GM23338 (cell line): ENCODE measurements at regions not wholly inside any gene's neighbourhood (a gene's known extent, or its start where the extent isn't known, plus 50 kb on each side); places are given as distances from the start of the nearest gene placed in this dataset.

ENCODE experiments used
- ATAC-seq: fragments of 200-7000 bp; cut with Tn5 transposase; 3 replicates; pipeline ENCODE4 v1.9.1; 2020
- DNase-seq: peaks from one replicate; pipeline ENCODE4 v3.0.0-alpha.2; 2015; ENCODE audit warnings: low spot score
- H2AFZ ChIP-seq: fragments of 200-600 bp; sonication (generic); 2 replicates; pipeline ENCODE4 v1.8.0; 2016; ENCODE audit warnings: antibody characterized with exemption, mild to moderate bottlenecking, moderate library complexity
- H3F3A ChIP-seq: fragments of 200-600 bp; sonication (generic); replicated peaks from 2 replicates; pipeline ENCODE4 v1.8.0; 2017; ENCODE audit warnings: antibody characterized with exemption, mixed run types, low read depth
- H3K27ac ChIP-seq: fragments of 200-600 bp; sonication (generic); 2 replicates; pipeline ENCODE4 v1.6.1; 2016; ENCODE audit warnings: low read depth
- H3K27me3 ChIP-seq: fragments of 200-600 bp; sonication (generic); 2 replicates; pipeline ENCODE4 v1.8.0; 2016; ENCODE audit warnings: mild to moderate bottlenecking, mixed run types, moderate library complexity; ENCODE audit not compliant: insufficient read depth
- H3K36me3 ChIP-seq: fragments of 200-600 bp; sonication (generic); 2 replicates; pipeline ENCODE4 v1.8.0; 2016; ENCODE audit warnings: mild to moderate bottlenecking; ENCODE audit not compliant: insufficient read depth
- H3K4me1 ChIP-seq: fragments of 200-600 bp; sonication (generic); 2 replicates; pipeline ENCODE4 v1.8.0; 2016; ENCODE audit warnings: mild to moderate bottlenecking, moderate library complexity; ENCODE audit not compliant: insufficient read depth
- H3K4me2 ChIP-seq: fragments of 200-600 bp; sonication (generic); 2 replicates; pipeline ENCODE4 v1.7.1; 2017; ENCODE audit warnings: mixed run types
- H3K4me3 ChIP-seq: fragments of 200-600 bp; sonication (generic); 2 replicates; pipeline ENCODE4 v1.6.1; 2016; ENCODE audit warnings: mixed run types
- H3K79me2 ChIP-seq: fragments of 200-600 bp; sonication (generic); replicated peaks from 2 replicates; pipeline ENCODE4 v1.8.0; 2017; ENCODE audit warnings: mild to moderate bottlenecking; ENCODE audit not compliant: insufficient read depth
- H3K9me2 ChIP-seq: fragments of 200-600 bp; sonication (generic); 2 replicates; pipeline ENCODE4 v1.8.0; 2017; ENCODE audit not compliant: insufficient read depth
- H4K20me1 ChIP-seq: fragments of 200-600 bp; sonication (generic); replicated peaks from 2 replicates; pipeline ENCODE4 v1.8.0; 2017; ENCODE audit warnings: mild to moderate bottlenecking; ENCODE audit not compliant: insufficient read depth
- H3K27ac Mint-ChIP-seq: 2 replicates; pipeline ENCODE4 v1.8.0; 2020; ENCODE audit warnings: inconsistent platforms, mild to moderate bottlenecking, moderate library complexity, mixed read lengths
- H3K27me3 Mint-ChIP-seq: 3 replicates; pipeline ENCODE4 v1.8.0; 2022; ENCODE audit warnings: low read depth, mild to moderate bottlenecking, moderate library complexity, mixed read lengths, inconsistent platforms; ENCODE audit not compliant: insufficient read depth, poor library complexity
- H3K36me3 Mint-ChIP-seq: 3 replicates; pipeline ENCODE4 v1.8.0; 2021; ENCODE audit warnings: low read depth, mild to moderate bottlenecking, inconsistent platforms, moderate library complexity, mixed read lengths
- H3K4me1 Mint-ChIP-seq: 3 replicates; pipeline ENCODE4 v1.8.0; 2020; ENCODE audit warnings: mild to moderate bottlenecking, inconsistent platforms, mixed read lengths
- H3K4me3 Mint-ChIP-seq: 3 replicates; pipeline ENCODE4 v1.8.0; 2021; ENCODE audit warnings: moderate library complexity, mild to moderate bottlenecking, inconsistent platforms, mixed read lengths
- H3K9me3 Mint-ChIP-seq: 3 replicates; pipeline ENCODE4 v1.8.0; 2020; ENCODE audit warnings: moderate library complexity, mild to moderate bottlenecking, inconsistent platforms, mixed read lengths
- CREB1 ChIP-seq: fragments of 250-450 bp; sonication (Bioruptor Pico); IDR thresholded peaks from 2 replicates; pipeline ENCODE4 v1.5.0; 2020; ENCODE audit warnings: low read depth, mild to moderate bottlenecking, moderate library complexity
- ETS1 ChIP-seq: IDR thresholded peaks from 2 replicates; pipeline ENCODE4 v1.6.1; 2016; ENCODE audit warnings: antibody characterized with exemption
- EZH2 ChIP-seq: fragments of 200-600 bp; sonication (generic); IDR thresholded peaks from one replicate; pipeline ENCODE4 v1.8.0; 2017; ENCODE audit warnings: antibody characterized with exemption, mild to moderate bottlenecking, low read depth; ENCODE audit not compliant: unreplicated experiment
- EZH2phosphoT487 ChIP-seq: fragments of 200-600 bp; sonication (generic); IDR thresholded peaks from one replicate; pipeline ENCODE4 v1.8.1; 2018; ENCODE audit warnings: antibody characterized with exemption; ENCODE audit not compliant: unreplicated experiment
- JUNB ChIP-seq: IDR thresholded peaks from one replicate; pipeline ENCODE4 v1.6.1; 2016; ENCODE audit warnings: antibody characterized with exemption; ENCODE audit not compliant: unreplicated experiment
- POLR2AphosphoS5 ChIP-seq: IDR thresholded peaks from 2 replicates; pipeline ENCODE4 v1.6.1; 2016; ENCODE audit warnings: antibody characterized with exemption, low read depth
- STAT1 ChIP-seq: IDR thresholded peaks from one replicate; pipeline ENCODE4 v1.6.1; 2016; ENCODE audit warnings: antibody characterized with exemption; ENCODE audit not compliant: unreplicated experiment
- ZNF114 ChIP-seq: fragments of 250-450 bp; sonication (Bioruptor Pico); IDR thresholded peaks from 2 replicates; pipeline ENCODE4 v1.5.0; 2020; ENCODE audit warnings: mild to moderate bottlenecking, moderate library complexity
- ZNF331 ChIP-seq: fragments of 250-450 bp; sonication (Bioruptor Pico); IDR thresholded peaks from 2 replicates; pipeline ENCODE4 v1.5.0; 2020; ENCODE audit warnings: low read depth, mild to moderate bottlenecking, moderate library complexity
- TF ChIP-seq, protein P1 (sequence below): IDR thresholded peaks from one replicate; pipeline ENCODE4 v1.6.1; 2018; ENCODE audit warnings: antibody characterized with exemption; ENCODE audit not compliant: unreplicated experiment
- TF ChIP-seq, protein P2 (sequence below), 2 experiments: fragments of 200-600 bp in 1 of 2; sonication (generic) in 1 of 2; conservative IDR thresholded peaks; 2 replicates each; pipeline versions ENCODE4 v1.5.1 to v1.6.1; 2016 to 2017; ENCODE audit warnings: antibody characterized with exemption in 2 of 2, low read depth in 2 of 2, mild to moderate bottlenecking in 2 of 2, moderate library complexity in 1 of 2

DNA sequence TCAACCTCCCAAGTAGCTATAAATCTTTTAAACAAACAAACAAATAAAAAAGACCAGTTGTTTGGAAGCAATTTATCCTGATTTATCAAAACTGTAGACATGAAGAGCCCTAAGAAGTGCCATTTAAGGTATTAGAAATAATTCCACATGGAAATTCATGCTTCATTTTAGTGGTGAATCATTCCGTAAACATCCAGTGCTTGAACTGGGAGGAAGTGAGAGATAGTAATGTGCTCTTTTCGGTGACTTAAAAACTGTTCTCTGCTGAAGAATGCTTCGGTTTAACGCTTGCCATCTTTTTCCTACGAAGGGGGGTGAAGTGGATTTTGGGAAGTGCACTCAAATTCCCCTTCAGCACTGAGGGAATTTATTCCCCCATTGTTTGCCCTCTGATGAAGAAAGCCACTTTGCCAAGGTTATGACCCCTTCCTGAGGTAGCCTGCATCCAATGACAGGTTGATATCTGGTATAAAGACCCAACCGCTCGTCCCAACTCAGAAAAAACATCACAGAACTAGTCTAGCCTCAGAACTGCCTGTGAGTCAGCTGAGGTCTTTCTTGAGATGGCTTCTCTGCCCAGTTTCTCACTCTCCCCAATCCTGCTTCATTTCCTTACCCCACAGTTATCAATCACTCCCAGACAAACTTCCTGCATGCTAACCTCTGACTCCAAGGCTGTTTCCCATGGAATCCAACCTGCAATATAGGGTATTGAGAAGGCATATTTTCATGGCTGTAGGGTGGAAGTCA is 244.1 kb downstream of the AEBP2 start (continued):
- TF ChIP-seq, protein P1, sequence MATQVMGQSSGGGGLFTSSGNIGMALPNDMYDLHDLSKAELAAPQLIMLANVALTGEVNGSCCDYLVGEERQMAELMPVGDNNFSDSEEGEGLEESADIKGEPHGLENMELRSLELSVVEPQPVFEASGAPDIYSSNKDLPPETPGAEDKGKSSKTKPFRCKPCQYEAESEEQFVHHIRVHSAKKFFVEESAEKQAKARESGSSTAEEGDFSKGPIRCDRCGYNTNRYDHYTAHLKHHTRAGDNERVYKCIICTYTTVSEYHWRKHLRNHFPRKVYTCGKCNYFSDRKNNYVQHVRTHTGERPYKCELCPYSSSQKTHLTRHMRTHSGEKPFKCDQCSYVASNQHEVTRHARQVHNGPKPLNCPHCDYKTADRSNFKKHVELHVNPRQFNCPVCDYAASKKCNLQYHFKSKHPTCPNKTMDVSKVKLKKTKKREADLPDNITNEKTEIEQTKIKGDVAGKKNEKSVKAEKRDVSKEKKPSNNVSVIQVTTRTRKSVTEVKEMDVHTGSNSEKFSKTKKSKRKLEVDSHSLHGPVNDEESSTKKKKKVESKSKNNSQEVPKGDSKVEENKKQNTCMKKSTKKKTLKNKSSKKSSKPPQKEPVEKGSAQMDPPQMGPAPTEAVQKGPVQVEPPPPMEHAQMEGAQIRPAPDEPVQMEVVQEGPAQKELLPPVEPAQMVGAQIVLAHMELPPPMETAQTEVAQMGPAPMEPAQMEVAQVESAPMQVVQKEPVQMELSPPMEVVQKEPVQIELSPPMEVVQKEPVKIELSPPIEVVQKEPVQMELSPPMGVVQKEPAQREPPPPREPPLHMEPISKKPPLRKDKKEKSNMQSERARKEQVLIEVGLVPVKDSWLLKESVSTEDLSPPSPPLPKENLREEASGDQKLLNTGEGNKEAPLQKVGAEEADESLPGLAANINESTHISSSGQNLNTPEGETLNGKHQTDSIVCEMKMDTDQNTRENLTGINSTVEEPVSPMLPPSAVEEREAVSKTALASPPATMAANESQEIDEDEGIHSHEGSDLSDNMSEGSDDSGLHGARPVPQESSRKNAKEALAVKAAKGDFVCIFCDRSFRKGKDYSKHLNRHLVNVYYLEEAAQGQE, result no peak
- no peak for TF ChIP-seq ZNF114 (CRISPR knock-in tag)
- TF ChIP-seq POLR2AphosphoS5, result no peak
- no peak for TF ChIP-seq STAT1
- TF ChIP-seq ZNF331 (CRISPR knock-in tag), result no peak
- TF ChIP-seq EZH2phosphoT487, result no peak

- TF ChIP-seq, protein P2, sequence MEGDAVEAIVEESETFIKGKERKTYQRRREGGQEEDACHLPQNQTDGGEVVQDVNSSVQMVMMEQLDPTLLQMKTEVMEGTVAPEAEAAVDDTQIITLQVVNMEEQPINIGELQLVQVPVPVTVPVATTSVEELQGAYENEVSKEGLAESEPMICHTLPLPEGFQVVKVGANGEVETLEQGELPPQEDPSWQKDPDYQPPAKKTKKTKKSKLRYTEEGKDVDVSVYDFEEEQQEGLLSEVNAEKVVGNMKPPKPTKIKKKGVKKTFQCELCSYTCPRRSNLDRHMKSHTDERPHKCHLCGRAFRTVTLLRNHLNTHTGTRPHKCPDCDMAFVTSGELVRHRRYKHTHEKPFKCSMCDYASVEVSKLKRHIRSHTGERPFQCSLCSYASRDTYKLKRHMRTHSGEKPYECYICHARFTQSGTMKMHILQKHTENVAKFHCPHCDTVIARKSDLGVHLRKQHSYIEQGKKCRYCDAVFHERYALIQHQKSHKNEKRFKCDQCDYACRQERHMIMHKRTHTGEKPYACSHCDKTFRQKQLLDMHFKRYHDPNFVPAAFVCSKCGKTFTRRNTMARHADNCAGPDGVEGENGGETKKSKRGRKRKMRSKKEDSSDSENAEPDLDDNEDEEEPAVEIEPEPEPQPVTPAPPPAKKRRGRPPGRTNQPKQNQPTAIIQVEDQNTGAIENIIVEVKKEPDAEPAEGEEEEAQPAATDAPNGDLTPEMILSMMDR (conservative IDR thresholded peaks at IDR 0.05; ENCODE audit: low read depth in 2 of 2), result 0 out of 4 replicates have a peak, but pooled peaks of 1 of the 2 experiments have one; percentile 12
- TF ChIP-seq JUNB, result no peak
- H3K79me2 ChIP-seq, result no peaks in the 10 kb centered on the region
- H4K20me1 ChIP-seq, result no peaks in the 10 kb centered on the region
- Mint-ChIP-seq H3K4me1 (no peaks in the 10 kb centered on the region), H3K27ac (no peak overlapping the region), H3K9me3 (no peaks in the 10 kb centered on the region), H3K36me3 (no peaks in the 10 kb centered on the region), H3K27me3 (peaks cover 8% of the 10 kb centered on the region), H3K4me3 (no peak overlapping the region)
- no peaks in the 10 kb centered on the region for H3K9me2 ChIP-seq
- no peaks in the 10 kb centered on the region for H3K4me1 ChIP-seq
- no peak overlapping the region for H2AFZ ChIP-seq
- no peak for DNase-seq
- H3K27ac ChIP-seq, result no peak overlapping the region
- H3K27me3 ChIP-seq, result no peaks in the 10 kb centered on the region
- no peak for ATAC-seq
- H3F3A ChIP-seq, result no peaks in the 10 kb centered on the region
- no peak overlapping the region for H3K4me2 ChIP-seq
- H3K4me3 ChIP-seq, result no peak overlapping the region
- no peaks in the 10 kb centered on the region for H3K36me3 ChIP-seq
These were observed 248.1 kb downstream of the AEBP2 start for GRCh38 chr12:19687371-19687770.

DNA sequence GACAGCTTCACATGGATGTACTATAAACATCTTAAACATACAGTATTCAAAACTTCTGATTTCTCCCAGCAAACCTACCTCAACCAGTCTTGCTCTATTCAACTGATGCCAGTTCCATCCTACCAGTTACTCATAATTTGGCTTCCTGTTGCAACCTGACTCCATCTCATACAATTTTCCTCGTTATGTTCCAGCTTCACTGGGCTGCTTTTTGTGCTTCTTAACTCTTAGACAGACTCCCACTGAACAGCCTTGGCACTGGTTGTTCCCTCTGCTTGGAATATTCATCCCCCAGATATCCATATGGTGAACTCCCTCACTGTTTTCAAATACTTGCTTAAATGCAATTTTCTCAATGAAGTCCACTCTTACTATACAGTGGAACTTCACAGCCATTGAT is 249.2 kb downstream of the AEBP2 start:
- Mint-ChIP-seq H3K27ac (no peak overlapping the region), H3K4me3 (no peak overlapping the region), H3K4me1 (no peaks in the 10 kb centered on the region), H3K27me3 (peaks cover 7% of the 10 kb centered on the region), H3K36me3 (no peaks in the 10 kb centered on the region), H3K9me3 (no peaks in the 10 kb centered on the region)
- H3K4me2 ChIP-seq, result no peak overlapping the region
- no peaks in the 10 kb centered on the region for H3K9me2 ChIP-seq
- H3K79me2 ChIP-seq, result no peaks in the 10 kb centered on the region
- no peak overlapping the region for H2AFZ ChIP-seq
- H3K36me3 ChIP-seq, result no peaks in the 10 kb centered on the region
- ATAC-seq (no peak), DNase-seq (no peak)
- no peak overlapping the region for H3K27ac ChIP-seq
- H3F3A ChIP-seq, result no peaks in the 10 kb centered on the region
- no peak overlapping the region for H3K4me3 ChIP-seq
- H4K20me1 ChIP-seq, result no peaks in the 10 kb centered on the region
- H3K27me3 ChIP-seq, result no peaks in the 10 kb centered on the region
- no peaks in the 10 kb centered on the region for H3K4me1 ChIP-seq
- TF ChIP-seq ZNF114 (CRISPR knock-in tag) (no peak), STAT1 (no peak), CREB1 (CRISPR knock-in tag) (no peak), POLR2AphosphoS5 (no peak), EZH2 (no peak), ETS1 (no peak)
- TF ChIP-seq, protein P1, result no peak
